ENCODE measurements at regions not wholly inside any gene's neighbourhood (a gene's known extent, or its start where the extent isn't known, plus 50 kb on each side); places are given as distances from the start of the nearest gene placed in this dataset.

DNA sequence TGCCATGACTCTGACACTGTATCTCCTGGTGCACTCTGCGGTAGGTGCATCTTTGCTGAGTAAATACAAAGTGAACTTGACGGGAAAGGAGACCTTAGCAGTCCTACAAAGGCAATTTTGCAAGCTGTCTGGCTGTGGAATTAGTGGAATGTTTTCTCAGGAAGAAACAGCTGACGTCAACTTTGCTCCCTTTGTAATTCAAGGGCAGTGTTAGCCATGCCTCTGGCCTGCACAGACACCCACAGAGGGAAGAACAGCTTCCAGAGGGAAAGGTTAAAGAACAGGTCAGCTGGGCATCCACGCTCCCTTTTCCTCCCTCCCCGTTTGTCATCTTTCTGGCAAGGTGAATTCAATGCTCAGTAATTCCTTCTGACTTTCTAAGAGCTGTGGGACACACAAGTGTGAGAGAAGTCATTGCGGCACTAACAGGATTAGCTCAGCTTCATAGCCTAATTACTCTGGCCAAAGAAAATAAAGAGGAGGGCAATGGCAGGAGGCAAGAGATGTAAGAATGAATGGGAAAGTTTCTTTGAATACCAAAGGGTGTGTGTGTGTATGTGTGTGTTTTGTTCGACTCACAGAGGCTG is 476.9 kb upstream of the GOT2 start:
- Histone ChIP-seq H3K27me3 (no peaks in the 10 kb centered on the region), H3K27ac (peak overlapping the region in 2 of 4 donors; percentile 35 to 65), H3K36me3 (no peaks in the 10 kb centered on the region), H3K9me3 (no peaks in the 10 kb centered on the region), H3K4me3 (no peak overlapping the region), H3K4me1 (peaks cover 3 to 17% (median 10%) of the 10 kb centered on the region in 4 donors)
- WGBS, 2 donors, result 28 to 59% methylated on average over 7 of the region's 7 CpGs
- no peak for TF ChIP-seq POLR2AphosphoS5 (IDR thresholded peaks at IDR 0.05)
- TF ChIP-seq POLR2A (IDR thresholded peaks at IDR 0.05), result no peak
- no peak for TF ChIP-seq CTCF (IDR thresholded peaks at IDR 0.05)
- no peak for TF ChIP-seq EP300 (IDR thresholded peaks at IDR 0.05)
- no peak for DNase-seq
- intact Hi-C loops (cut with DNase I), result no loop called here

DNA sequence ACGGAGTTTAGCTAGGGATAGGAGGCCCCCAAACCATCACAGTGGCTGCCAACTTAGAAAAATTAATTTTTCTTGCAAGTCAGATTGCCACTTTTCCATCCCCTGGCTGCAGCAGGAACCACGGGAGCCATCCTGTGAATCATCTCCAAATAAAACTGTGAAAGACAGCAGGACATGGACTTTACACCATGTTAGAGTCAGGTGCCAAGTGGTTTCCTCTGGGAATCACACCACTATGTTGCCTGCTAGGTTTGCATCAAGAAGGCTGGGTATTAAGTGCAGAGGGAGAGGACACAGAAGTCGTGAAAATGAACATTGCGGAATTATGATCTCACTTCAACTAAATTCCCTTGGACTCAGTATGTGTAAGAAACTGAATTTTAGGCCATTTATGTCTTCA is 471.3 kb upstream of the GOT2 start:
- H3K27ac ChIP-seq, result no peak overlapping the region
- H3K9me3 ChIP-seq, result peaks cover 0 to 4% (median 0%) of the 10 kb centered on the region in 4 donors
- TF ChIP-seq CTCF (IDR thresholded peaks at IDR 0.05) (no peak), POLR2AphosphoS5 (IDR thresholded peaks at IDR 0.05) (no peak), POLR2A (IDR thresholded peaks at IDR 0.05) (no peak)
- intact Hi-C loops (cut with DNase I), result no loop called here
- H3K27me3 ChIP-seq, result no peaks in the 10 kb centered on the region
- H3K4me1 ChIP-seq, result peaks cover 0 to 3% (median 0%) of the 10 kb centered on the region in 4 donors
- no peak for DNase-seq
- WGBS, 2 donors, result 69 to 90% methylated on average over 4 of the region's 4 CpGs
- H3K36me3 ChIP-seq, result no peaks in the 10 kb centered on the region
- no peak overlapping the region for H3K4me3 ChIP-seq

- Histone ChIP-seq H3K4me3 (no peak overlapping the region), H3K36me3 (no peaks in the 10 kb centered on the region), H3K9me3 (peaks cover 0 to 4% (median 0%) of the 10 kb centered on the region in 4 donors), H3K27me3 (no peaks in the 10 kb centered on the region), H3K4me1 (no peaks in the 10 kb centered on the region), H3K27ac (no peak overlapping the region)
- intact Hi-C loops (cut with DNase I), result no loop called here
- TF ChIP-seq POLR2A (IDR thresholded peaks at IDR 0.05) (no peak), EP300 (IDR thresholded peaks at IDR 0.05) (no peak), CTCF (IDR thresholded peaks at IDR 0.05) (no peak), POLR2AphosphoS5 (IDR thresholded peaks at IDR 0.05) (no peak)
- 65 to 66% methylated on average over 5 of the region's 5 CpGs for WGBS, 2 donors
- DNase-seq, result no peak
Measured at GRCh38 chr16:59204589-59204988, 470.5 kb upstream of the GOT2 start.

GRCh38 chr16:59202233-59202862 is 468.2 kb upstream of the GOT2 start:
- Histone ChIP-seq H3K9me3 (peaks cover 0 to 4% (median 0%) of the 10 kb centered on the region in 4 donors), H3K36me3 (no peaks in the 10 kb centered on the region), H3K4me1 (no peaks in the 10 kb centered on the region), H3K27ac (no peak overlapping the region), H3K27me3 (no peaks in the 10 kb centered on the region), H3K4me3 (no peak overlapping the region)
- TF ChIP-seq EP300 (IDR thresholded peaks at IDR 0.05) (no peak), POLR2AphosphoS5 (IDR thresholded peaks at IDR 0.05) (no peak), POLR2A (IDR thresholded peaks at IDR 0.05) (no peak), CTCF (IDR thresholded peaks at IDR 0.05) (no peak)
- intact Hi-C loops (cut with DNase I), result no loop called here
- no peak for DNase-seq
- 80 to 87% methylated on average over 5 of the region's 5 CpGs for WGBS, 2 donors
